Right hindlimb (tissue), 1 donor: ENCODE measurements at regions not wholly inside any gene's neighbourhood (a gene's known extent, or its start where the extent isn't known, plus 50 kb on each side); places are given as distances from the start of the nearest gene placed in this dataset.
"Not testable (repeated sequence)": the region's sequence is repeated elsewhere in the genome, so short reads cannot be mapped to it uniquely, and the experiment has no call there.

Experiments used
- DNase-seq: peaks from one replicate; pipeline ENCODE4 v3.0.0-alpha.2; 2018

GRCh38 chr2:42989283-42990081, 197.1 kb upstream of the HAAO start:
- DNase-seq = not testable (repeated sequence)

GRCh38 chr2:42988055-42988454, 195.7 kb upstream of the HAAO start:
- not testable (repeated sequence) for DNase-seq

DNA sequence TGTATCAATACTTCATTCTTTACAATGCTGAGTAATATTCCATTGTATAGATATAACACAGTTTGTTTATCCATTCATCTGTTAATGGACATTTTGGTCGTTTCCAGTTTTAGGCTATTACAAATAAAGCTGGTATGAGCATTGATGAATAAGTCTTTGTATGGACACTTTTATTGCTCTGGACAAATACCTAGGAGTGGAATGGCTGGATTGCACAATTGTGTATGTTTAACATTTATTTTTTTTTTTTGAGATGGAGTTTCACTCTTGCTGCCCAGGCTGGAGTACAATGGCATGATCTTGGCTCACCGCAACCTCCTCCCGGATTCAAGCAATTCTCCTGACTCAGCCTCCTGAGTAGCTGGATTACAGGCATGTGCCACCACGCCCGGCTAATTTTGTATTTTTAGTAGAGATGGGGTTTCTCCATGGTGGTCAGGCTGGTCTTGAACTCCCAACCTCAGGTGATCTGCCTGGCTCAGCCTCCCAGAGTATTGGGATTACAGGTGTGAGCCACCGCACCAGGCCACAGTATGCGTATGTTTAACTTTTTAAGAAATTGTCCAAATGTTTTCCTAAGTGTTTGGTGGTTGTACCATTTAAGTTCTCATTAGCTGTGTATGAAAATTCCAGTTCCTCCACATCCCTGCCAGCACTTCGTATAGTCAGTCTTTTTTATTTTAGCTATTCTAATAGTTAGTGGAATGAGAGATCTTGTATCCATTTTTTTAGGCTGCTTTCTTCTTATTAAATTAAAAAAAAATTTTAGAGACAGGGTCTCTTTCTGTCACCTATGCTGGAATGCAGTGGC, 194.9 kb upstream of the HAAO start:
- DNase-seq = no peak

DNA sequence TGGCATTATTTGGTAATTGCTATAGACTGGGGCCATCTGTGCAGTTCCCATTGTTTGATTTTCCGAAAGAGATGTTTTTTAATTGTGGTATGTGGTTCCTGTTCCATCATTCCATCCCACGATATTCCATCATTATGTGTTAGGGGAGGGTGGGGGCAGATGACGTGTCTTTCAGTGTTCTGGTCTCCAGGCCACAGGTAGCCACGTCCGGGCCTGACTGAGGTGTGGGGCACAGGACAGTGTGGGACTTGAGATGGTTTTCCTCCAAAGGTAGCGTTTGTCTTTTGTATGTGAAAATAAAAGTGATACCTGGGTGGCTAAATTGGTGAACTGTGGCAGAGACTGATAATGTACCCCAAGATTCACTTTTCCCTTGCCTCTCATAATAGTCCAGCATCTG, 192.2 kb upstream of the HAAO start:
- no peak for DNase-seq

- no peak for DNase-seq
Measured at GRCh38 chr2:42984081-42984480, 191.7 kb upstream of the HAAO start.

- no peak for DNase-seq
Measured at GRCh38 chr2:42980764-42981416, 188.5 kb upstream of the HAAO start.

- DNase-seq = no peak
Measured at GRCh38 chr2:42979870-42980763, 187.7 kb upstream of the HAAO start.

- DNase-seq = no peak
Measured at GRCh38 chr2:42979416-42979869, 187.1 kb upstream of the HAAO start.

- no peak for DNase-seq
Measured at GRCh38 chr2:42978887-42979415, 186.6 kb upstream of the HAAO start.

GRCh38 chr2:42978175-42978886, 185.9 kb upstream of the HAAO start:
- DNase-seq = no peak

- DNase-seq = no peak
Measured at GRCh38 chr2:42977270-42978174, 185.1 kb upstream of the HAAO start.

DNA sequence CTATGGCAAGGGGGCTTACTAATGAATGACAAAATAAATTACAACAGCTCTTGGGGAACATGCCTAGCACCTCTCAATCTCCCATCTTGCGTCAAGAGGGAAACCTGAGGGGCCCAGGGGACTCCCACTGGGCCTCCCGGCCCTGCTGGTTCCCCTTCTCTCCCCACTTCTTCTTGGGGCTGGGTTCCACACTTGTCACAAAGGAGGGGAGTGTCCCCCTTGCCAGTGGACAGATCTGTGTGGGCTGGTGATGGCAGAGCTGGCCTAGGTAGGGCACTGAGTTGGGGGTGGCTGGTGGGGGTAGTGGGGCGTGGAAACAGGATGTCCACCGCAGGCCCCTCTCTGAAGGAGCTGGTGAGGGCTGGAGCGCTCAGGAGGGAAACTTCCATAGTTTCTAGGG, 184.0 kb upstream of the HAAO start:
- DNase-seq = no peak

- DNase-seq = peak; percentile 91
Measured at GRCh38 chr2:42974721-42975717, 182.6 kb upstream of the HAAO start.

GRCh38 chr2:42974169-42974720, 181.9 kb upstream of the HAAO start:
- no peak for DNase-seq

DNA sequence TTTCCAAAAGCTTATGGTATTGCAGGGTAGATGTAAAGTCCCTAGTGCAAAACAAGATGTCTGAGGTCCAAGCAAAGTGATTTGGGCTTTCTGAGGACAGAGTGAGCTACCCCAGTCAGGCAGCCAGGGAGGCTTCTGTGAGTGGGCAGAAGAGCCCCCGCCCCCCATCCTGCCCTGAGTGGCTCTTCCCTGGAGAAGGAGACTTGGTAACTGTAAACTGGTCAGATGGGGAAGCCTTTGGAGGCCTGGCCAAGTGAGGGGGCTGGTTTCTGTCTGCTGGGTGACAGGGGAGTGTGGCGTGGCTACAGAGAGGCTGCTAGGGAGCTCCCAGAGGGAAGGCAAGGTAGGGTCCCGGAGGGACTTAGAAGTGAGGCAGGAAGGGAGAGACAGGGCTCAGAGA, 181.3 kb upstream of the HAAO start:
- DNase-seq = no peak

GRCh38 chr2:42972933-42973516, 180.6 kb upstream of the HAAO start:
- DNase-seq = not testable (repeated sequence)

- DNase-seq = no peak
Measured at GRCh38 chr2:42971947-42972736, 179.8 kb upstream of the HAAO start.
